ENCODE measurements at regions not wholly inside any gene's neighbourhood (a gene's known extent, or its start where the extent isn't known, plus 50 kb on each side); places are given as distances from the start of the nearest gene placed in this dataset.

GRCh38 chr15:31197497-31198414 is 96.2 kb upstream of the TRPM1 start:
- no peaks in the 10 kb centered on the region for H3K4me1 Mint-ChIP-seq (ENCODE audit: low read depth, unreplicated experiment)
- intact Hi-C loops (cut with micrococcal nuclease; ENCODE audit: unreplicated experiment), result no loop called here
- H3K4me3 Mint-ChIP-seq (ENCODE audit: low read depth, unreplicated experiment), result no peak overlapping the region
- CTCF ChIA-PET, result no interaction called here
- H3K9me3 Mint-ChIP-seq (ENCODE audit: low read depth, unreplicated experiment), result no peaks in the 10 kb centered on the region
- peaks cover 23% of the 10 kb centered on the region for H3K27me3 Mint-ChIP-seq (ENCODE audit: unreplicated experiment)
- no TSS peak for BruUV-seq (replicated peaks)
- no peak overlapping the region for H3K27ac Mint-ChIP-seq (ENCODE audit: unreplicated experiment)
- no peak for TF ChIP-seq CTCF (IDR thresholded peaks at IDR 0.05; ENCODE audit: unreplicated experiment)
- H3K36me3 Mint-ChIP-seq (ENCODE audit: insufficient read depth, unreplicated experiment), result no peaks in the 10 kb centered on the region
- no peak for DNase-seq

GRCh38 chr15:31200735-31201151 is 99.2 kb upstream of the TRPM1 start:
- no TSS peak for BruUV-seq (replicated peaks)
- no peak overlapping the region for H3K4me3 Mint-ChIP-seq (ENCODE audit: low read depth, unreplicated experiment)
- CTCF ChIA-PET, result interaction anchor here (1.3 kb wide), 1 partner anchor 288 kb away, joined by 4 read pairs; no protein-coding TSS in a partner anchor
- no peak overlapping the region for H3K27ac Mint-ChIP-seq (ENCODE audit: unreplicated experiment)
- intact Hi-C loops (cut with micrococcal nuclease; ENCODE audit: unreplicated experiment), result loop anchor here (5.0 kb wide), 1 partner anchor 292 kb away; no protein-coding TSS in a partner anchor
- no peaks in the 10 kb centered on the region for H3K4me1 Mint-ChIP-seq (ENCODE audit: low read depth, unreplicated experiment)
- TF ChIP-seq CTCF (IDR thresholded peaks at IDR 0.05; ENCODE audit: unreplicated experiment), result no peak
- H3K9me3 Mint-ChIP-seq (ENCODE audit: low read depth, unreplicated experiment), result no peaks in the 10 kb centered on the region
- no peaks in the 10 kb centered on the region for H3K36me3 Mint-ChIP-seq (ENCODE audit: insufficient read depth, unreplicated experiment)
- DNase-seq, result peak; percentile 21
- H3K27me3 Mint-ChIP-seq (ENCODE audit: unreplicated experiment), result peaks cover 23% of the 10 kb centered on the region

GRCh38 chr15:31202953-31203352 is 101.4 kb upstream of the TRPM1 start:
- Mint-ChIP-seq H3K27me3 (ENCODE audit: unreplicated experiment) (peaks cover 22% of the 10 kb centered on the region), H3K9me3 (ENCODE audit: low read depth, unreplicated experiment) (no peaks in the 10 kb centered on the region)
- intact Hi-C loops (cut with micrococcal nuclease; ENCODE audit: unreplicated experiment), result loop anchor here (5.0 kb wide), 1 partner anchor 289 kb away; no protein-coding TSS in a partner anchor

DNA sequence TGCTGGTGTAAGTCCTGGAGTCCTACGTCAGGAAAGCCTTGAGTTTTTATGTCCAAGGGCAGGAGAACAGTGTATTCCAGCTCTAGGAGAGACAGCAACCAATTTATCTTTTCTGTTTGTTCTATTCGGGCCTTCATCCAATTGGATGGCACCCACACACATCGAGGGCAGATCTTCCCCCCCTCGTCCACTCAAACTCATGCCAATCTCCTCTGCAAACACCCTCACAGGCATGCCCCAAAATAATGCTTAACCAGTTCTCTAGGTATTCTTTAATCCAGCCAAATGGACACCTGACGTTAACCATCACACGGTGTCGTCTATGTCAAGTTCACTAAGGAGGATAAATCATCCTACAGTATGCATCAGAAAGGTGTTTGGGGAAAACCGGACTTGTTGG is 102.5 kb upstream of the TRPM1 start:
- Mint-ChIP-seq H3K4me1 (ENCODE audit: low read depth, unreplicated experiment) (no peaks in the 10 kb centered on the region), H3K9me3 (ENCODE audit: low read depth, unreplicated experiment) (no peaks in the 10 kb centered on the region), H3K36me3 (ENCODE audit: insufficient read depth, unreplicated experiment) (no peaks in the 10 kb centered on the region), H3K27ac (ENCODE audit: unreplicated experiment) (no peak overlapping the region), H3K27me3 (ENCODE audit: unreplicated experiment) (peaks cover 11% of the 10 kb centered on the region), H3K4me3 (ENCODE audit: low read depth, unreplicated experiment) (no peak overlapping the region)
- no peak for TF ChIP-seq CTCF (IDR thresholded peaks at IDR 0.05; ENCODE audit: unreplicated experiment)
- no TSS peak for BruUV-seq (replicated peaks)
- DNase-seq, result no peak
- CTCF ChIA-PET, result no interaction called here
- intact Hi-C loops (cut with micrococcal nuclease; ENCODE audit: unreplicated experiment), result loop anchor here (5.0 kb wide), 1 partner anchor 288 kb away; no protein-coding TSS in a partner anchor

More at GRCh38 chr15:31202953-31203352, 101.4 kb upstream of the TRPM1 start:
- TF ChIP-seq CTCF (IDR thresholded peaks at IDR 0.05; ENCODE audit: unreplicated experiment), result no peak
- BruUV-seq (replicated peaks), result no TSS peak
- H3K36me3 Mint-ChIP-seq (ENCODE audit: insufficient read depth, unreplicated experiment), result no peaks in the 10 kb centered on the region
- H3K4me3 Mint-ChIP-seq (ENCODE audit: low read depth, unreplicated experiment), result no peak overlapping the region
- H3K27ac Mint-ChIP-seq (ENCODE audit: unreplicated experiment), result no peak overlapping the region
- CTCF ChIA-PET, result no interaction called here
- H3K4me1 Mint-ChIP-seq (ENCODE audit: low read depth, unreplicated experiment), result no peaks in the 10 kb centered on the region
- DNase-seq, result no peak
